Right cardiac atrium (tissue), 5 donors: ENCODE measurements at regions not wholly inside any gene's neighbourhood (a gene's known extent, or its start where the extent isn't known, plus 50 kb on each side); places are given as distances from the start of the nearest gene placed in this dataset.
"Not testable (repeated sequence)": the region's sequence is repeated elsewhere in the genome, so short reads cannot be mapped to it uniquely, and the experiment has no call there.

Source experiments
- ATAC-seq, 2 donors: fragments of 200-7000 bp; cut with Tn5 transposase; one replicate each; pipeline versions ENCODE4 v1.8.0 to v1.9.1; 2020; ENCODE audit warnings: moderate library complexity in 2 of 2, mild to moderate bottlenecking in 1 of 2
- DNase-seq, 3 donors: peaks; one replicate each; pipeline ENCODE4 v3.0.0-alpha.2; 2020
- H3K27ac ChIP-seq: one replicate; pipeline ENCODE4 v1.5.1; 2013; ENCODE audit warnings: mild to moderate bottlenecking, low read length, control low read depth, moderate library complexity
- H3K27me3 ChIP-seq: one replicate; pipeline ENCODE4 v1.6.1; 2013; ENCODE audit not compliant: control insufficient read depth, insufficient read depth
- H3K4me1 ChIP-seq: one replicate; pipeline ENCODE4 v1.6.1; 2013; ENCODE audit warnings: low read length; ENCODE audit not compliant: control insufficient read depth, insufficient read depth
- H3K4me3 ChIP-seq: one replicate; pipeline ENCODE4 v1.5.1; 2013; ENCODE audit warnings: low read length, control low read depth
- H3K9me3 ChIP-seq: one replicate; pipeline ENCODE4 v1.6.1; 2013; ENCODE audit warnings: low read length; ENCODE audit not compliant: control insufficient read depth
- WGBS: extraction: QIAGEN DNeasy Blood & Tissue Kit; methylation state at CpG from one replicate; pipeline ENCODE4 v1.1.7; 2013; 5-methylcytosine and 5-hydroxymethylcytosine counted together
- intact Hi-C, 4 donors: fragments of 100-400 bp; cut with DNase I; formaldehyde crosslinking; loops; one replicate each; pipeline versions ENCODE4 v1.11.0 to v1.14.0; 2022 to 2023
- donor health status: healthy with polysubstance abuse.
- donor health status: DM: no; HTN: yes; CAD: no.
- donor health status: DM: no; HTN: no; CAD: no.
- donor health status: DM: no; HTN: yes; CAD: no; lungs with severe emphysema.
- donor health status: DM: yes; HTN: yes; CAD: no.

DNA sequence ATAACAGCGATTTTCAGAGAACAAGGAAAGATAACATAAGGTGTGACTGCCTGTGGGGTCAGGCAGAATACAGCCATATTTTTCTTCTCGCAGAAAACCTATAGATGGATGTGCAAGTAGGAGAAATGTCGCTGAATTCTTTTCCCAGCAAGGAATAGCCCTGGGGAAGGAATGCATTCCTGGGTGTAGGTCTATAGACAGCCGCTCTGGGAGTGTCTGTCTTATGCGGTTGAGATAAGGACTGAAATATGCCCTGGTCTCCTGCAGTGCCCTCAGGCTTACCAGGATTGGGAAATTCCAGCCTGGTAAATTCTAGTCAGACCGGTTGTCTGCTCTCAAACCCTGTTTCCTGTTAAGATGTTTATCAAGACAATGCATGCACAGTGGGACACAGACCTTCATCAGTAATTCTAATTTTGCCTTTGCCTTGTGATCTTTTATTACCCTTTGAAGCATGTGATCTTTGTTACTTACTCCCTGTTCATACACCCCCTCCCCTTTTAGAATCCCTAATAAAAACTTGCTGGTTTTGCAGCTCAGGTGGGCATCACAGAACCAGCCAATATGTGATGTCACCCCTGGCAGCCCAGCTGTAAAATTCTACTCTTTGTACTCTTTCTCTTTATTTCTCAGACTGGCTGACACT lies 202.8 kb upstream of the SRD5A2 start:
- ATAC-seq, H3K27ac ChIP-seq, H3K4me1 ChIP-seq, H3K27me3 ChIP-seq, intact Hi-C loops, H3K9me3 ChIP-seq, DNase-seq, H3K4me3 ChIP-seq: not testable (repeated sequence)
- 78% methylated on average over 6 of the region's 6 CpGs for WGBS

DNA sequence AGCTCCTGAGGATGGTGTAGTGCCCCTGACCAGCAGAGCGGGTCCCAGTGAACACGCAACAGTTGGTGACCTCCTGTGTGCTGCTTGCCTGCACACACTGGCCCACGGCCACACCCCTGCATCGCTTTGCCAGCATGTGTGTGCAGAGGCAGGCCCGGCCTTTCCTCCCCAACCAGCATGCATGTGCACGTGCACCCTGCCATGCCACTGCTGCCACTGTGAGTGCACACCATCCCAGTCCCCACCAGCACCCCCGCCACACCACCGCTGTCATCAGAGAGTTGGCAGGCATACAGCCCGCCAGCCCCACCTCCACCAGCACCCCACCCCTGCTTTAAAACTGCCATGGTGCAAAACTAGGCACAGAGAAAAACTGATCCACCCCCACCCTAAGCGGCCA lies 197.4 kb upstream of the SRD5A2 start:
- intact Hi-C loops: no loop called here
- Histone ChIP-seq H3K27me3 (no peaks in the 10 kb centered on the region), H3K27ac (no peak overlapping the region), H3K4me3 (no peak overlapping the region), H3K9me3 (no peaks in the 10 kb centered on the region), H3K4me1 (no peaks in the 10 kb centered on the region)
- ATAC-seq (peak in 1 of 2 donors; percentile 26), DNase-seq (peak in 2 of 3 donors; percentile 36 to 54)
- 81% methylated on average over 10 of the region's 10 CpGs for WGBS

GRCh38 chr2:31770741-31771140 lies 190.0 kb upstream of the SRD5A2 start:
- DNase-seq (no peak), ATAC-seq (no peak)
- Histone ChIP-seq H3K27ac (no peak overlapping the region), H3K27me3 (no peaks in the 10 kb centered on the region), H3K4me1 (no peaks in the 10 kb centered on the region), H3K9me3 (no peaks in the 10 kb centered on the region), H3K4me3 (no peak overlapping the region)
- WGBS: 80% methylated on average over 2 of the region's 2 CpGs
- intact Hi-C loops: no loop called here

DNA sequence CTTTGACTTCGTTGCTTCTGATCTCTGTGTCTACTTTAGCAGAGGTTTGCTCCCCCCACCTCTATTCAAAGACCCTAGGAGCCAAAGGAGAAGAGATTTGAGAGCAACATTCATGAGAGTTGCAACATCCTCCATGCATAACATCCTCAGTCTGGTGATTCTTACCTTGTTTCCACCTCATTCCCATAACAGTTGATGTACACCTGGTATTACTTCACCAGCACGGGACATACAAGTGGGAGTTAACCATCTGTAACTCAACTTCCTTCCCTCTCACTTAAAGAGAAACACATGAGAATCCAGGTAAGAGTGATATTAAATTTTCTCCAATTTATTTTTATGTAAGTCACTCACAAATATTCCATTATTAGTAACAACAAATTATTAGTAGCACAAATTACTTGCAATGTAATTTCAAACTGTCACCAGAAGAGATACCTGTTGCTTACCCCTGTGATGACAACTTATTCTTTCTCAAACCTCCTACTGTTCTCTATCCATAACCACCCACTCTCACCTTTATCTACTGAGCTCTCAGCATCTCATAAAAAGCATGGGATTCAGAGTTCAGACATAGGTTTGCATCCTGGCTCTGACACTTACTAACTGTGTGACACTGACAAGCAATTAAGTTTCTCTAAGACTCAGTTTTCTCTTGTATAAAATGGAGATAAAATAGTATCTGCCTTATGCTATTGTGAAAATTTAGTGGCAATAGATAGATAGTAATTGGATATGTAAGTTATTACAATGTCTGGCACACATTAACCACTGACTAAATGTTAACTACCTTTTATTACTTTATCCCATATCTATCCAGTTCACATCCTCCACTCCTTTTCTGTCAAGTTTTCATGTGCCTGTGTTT lies 184.6 kb upstream of the SRD5A2 start:
- no peaks in the 10 kb centered on the region for H3K9me3 ChIP-seq
- no peak overlapping the region for H3K4me3 ChIP-seq
- H3K27ac ChIP-seq: no peak overlapping the region
- intact Hi-C loops: no loop called here
- WGBS: 50% methylated on average over 2 of the region's 2 CpGs
- no peak for ATAC-seq
- H3K27me3 ChIP-seq: no peaks in the 10 kb centered on the region
- no peaks in the 10 kb centered on the region for H3K4me1 ChIP-seq
- no peak for DNase-seq

GRCh38 chr2:31764169-31764568 lies 183.4 kb upstream of the SRD5A2 start:
- WGBS: 75% methylated on average over 2 of the region's 2 CpGs
- intact Hi-C loops: no loop called here
- H3K9me3 ChIP-seq: no peaks in the 10 kb centered on the region
- no peak overlapping the region for H3K4me3 ChIP-seq
- H3K27ac ChIP-seq: no peak overlapping the region
- ATAC-seq: no peak
- no peaks in the 10 kb centered on the region for H3K4me1 ChIP-seq
- DNase-seq: no peak
- H3K27me3 ChIP-seq: no peaks in the 10 kb centered on the region

GRCh38 chr2:31762085-31762484 lies 181.3 kb upstream of the SRD5A2 start:
- H3K27me3 ChIP-seq: no peaks in the 10 kb centered on the region
- no peaks in the 10 kb centered on the region for H3K9me3 ChIP-seq
- DNase-seq (no peak), ATAC-seq (no peak)
- H3K27ac ChIP-seq: no peak overlapping the region
- H3K4me3 ChIP-seq: no peak overlapping the region
- intact Hi-C loops: no loop called here
- no peaks in the 10 kb centered on the region for H3K4me1 ChIP-seq
- 45% methylated on average over 2 of the region's 2 CpGs for WGBS

DNA sequence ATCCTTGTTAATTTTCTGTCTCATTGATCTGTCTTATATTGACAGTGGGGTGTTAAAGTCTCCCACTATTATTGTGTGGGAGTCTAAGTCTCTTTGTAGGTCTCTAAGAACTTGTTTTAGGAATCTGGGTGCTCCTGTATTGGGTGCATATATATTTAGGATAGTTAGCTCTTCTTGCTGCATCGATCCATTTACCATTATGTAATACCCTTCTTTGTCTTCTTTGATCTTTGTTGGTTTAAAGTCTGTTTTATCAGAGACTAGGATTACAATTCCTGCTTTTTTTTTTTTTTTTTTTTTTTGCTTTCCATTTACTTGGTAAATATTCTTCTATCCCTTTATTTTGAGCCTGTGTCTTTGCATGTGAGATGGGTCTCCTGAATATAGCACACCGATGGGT lies 176.6 kb upstream of the SRD5A2 start:
- H3K4me3 ChIP-seq, intact Hi-C loops, H3K27me3 ChIP-seq, H3K27ac ChIP-seq, H3K4me1 ChIP-seq, ATAC-seq, DNase-seq, H3K9me3 ChIP-seq: not testable (repeated sequence)
- WGBS: 93% methylated on average over 2 of the region's 2 CpGs

GRCh38 chr2:31748746-31749145 lies 168.0 kb upstream of the SRD5A2 start:
- intact Hi-C loops, H3K27ac ChIP-seq, H3K27me3 ChIP-seq, ATAC-seq, H3K4me3 ChIP-seq, H3K9me3 ChIP-seq, H3K4me1 ChIP-seq: not testable (repeated sequence)
- 87% methylated on average over 13 of the region's 13 CpGs for WGBS
- peak in 1 of 3 donors; percentile 14 for DNase-seq

GRCh38 chr2:31748041-31748440 lies 167.3 kb upstream of the SRD5A2 start:
- Histone ChIP-seq H3K27me3 (no peaks in the 10 kb centered on the region), H3K4me1 (no peaks in the 10 kb centered on the region), H3K9me3 (no peaks in the 10 kb centered on the region), H3K27ac (no peak overlapping the region), H3K4me3 (no peak overlapping the region)
- 94% methylated on average over 1 of the region's 1 CpG for WGBS
- no peak for ATAC-seq
- DNase-seq: no peak
- intact Hi-C loops: no loop called here

DNA sequence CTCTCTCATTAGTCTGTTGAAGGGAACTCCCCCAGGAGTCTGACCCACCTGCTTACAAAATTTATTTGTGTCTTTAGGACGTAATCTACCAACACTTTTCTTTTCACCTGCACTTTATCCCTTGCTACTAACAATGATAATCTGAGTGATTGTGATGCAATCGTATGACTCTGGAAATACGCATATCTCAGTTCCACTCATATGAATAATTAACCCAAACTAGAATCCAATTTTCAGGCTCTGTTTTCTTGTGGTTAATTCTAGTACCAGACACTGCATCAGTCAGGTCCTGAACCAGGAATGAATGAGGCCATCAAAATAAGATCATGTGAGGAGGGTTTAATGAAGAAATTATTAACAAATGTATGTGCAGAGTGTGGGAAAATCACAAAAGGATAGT lies 158.4 kb upstream of the SRD5A2 start:
- intact Hi-C loops: no loop called here
- WGBS: 90% methylated on average over 3 of the region's 3 CpGs
- DNase-seq (no peak), ATAC-seq (no peak)
- no peaks in the 10 kb centered on the region for H3K4me1 ChIP-seq
- H3K27me3 ChIP-seq: no peaks in the 10 kb centered on the region
- no peak overlapping the region for H3K27ac ChIP-seq
- no peak overlapping the region for H3K4me3 ChIP-seq
- no peaks in the 10 kb centered on the region for H3K9me3 ChIP-seq

DNA sequence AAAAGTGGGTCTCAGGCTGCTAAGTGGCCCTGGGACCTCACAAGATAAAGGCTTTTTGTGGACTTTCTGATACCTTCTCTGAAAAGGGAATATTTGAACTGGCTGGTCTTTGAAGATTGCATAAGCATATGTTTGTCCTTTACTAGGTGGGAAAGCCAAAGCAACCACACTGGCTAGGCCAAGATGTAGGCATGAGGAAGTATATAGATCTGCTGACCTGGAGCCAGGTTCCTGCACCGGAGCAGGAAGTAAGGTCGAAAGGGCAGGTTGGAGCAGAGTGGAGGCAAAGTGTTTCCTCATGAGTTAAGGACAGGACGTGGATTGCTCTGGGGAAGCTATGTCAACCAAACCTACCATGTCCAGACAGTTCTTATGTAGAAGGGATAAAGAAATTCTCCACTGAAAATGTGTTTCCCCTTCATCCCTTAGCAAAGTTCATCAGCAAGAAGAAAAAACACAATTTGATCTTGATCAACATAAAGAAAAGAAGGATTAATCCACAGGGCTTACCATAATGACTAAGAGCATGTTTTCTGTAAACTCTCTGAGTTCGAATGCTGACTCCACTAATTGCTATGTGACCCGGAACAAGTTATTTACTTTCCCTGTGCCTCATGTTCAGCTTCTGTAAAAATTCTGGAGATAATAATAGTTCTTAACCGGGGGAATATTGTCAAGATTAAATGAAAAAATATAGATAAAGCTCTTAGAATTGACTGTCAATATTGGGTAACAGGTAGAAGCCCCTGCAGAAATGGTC lies 156.1 kb upstream of the SRD5A2 start:
- intact Hi-C loops: no loop called here
- WGBS: 72% methylated on average over 6 of the region's 6 CpGs
- Histone ChIP-seq H3K27me3 (no peaks in the 10 kb centered on the region), H3K27ac (no peak overlapping the region), H3K4me1 (no peaks in the 10 kb centered on the region), H3K4me3 (no peak overlapping the region), H3K9me3 (no peaks in the 10 kb centered on the region)
- no peak for DNase-seq
- ATAC-seq: no peak
